PFSK-1 (cell line): ENCODE measurements at regions not wholly inside any gene's neighbourhood (a gene's known extent, or its start where the extent isn't known, plus 50 kb on each side); places are given as distances from the start of the nearest gene placed in this dataset.

Experiments
- FOXP2 ChIP-seq: optimal IDR thresholded peaks from 2 replicates; pipeline ENCODE3; 2011; ENCODE audit warnings: borderline replicate concordance, control low read depth, inconsistent platforms; ENCODE audit not compliant: insufficient read depth; ENCODE audit errors: extremely low read length, extremely low read depth
- POLR2AphosphoS5 ChIP-seq: IDR thresholded peaks from 2 replicates; pipeline ENCODE4 v1.6.1; 2012; ENCODE audit warnings: low read depth, mild to moderate bottlenecking, control low read depth, low read length, moderate library complexity
- SIN3A ChIP-seq: IDR thresholded peaks from 2 replicates; pipeline ENCODE4 v1.6.1; 2012; ENCODE audit warnings: mild to moderate bottlenecking, low read length, moderate library complexity, borderline replicate concordance; ENCODE audit not compliant: insufficient read depth
- TAF1 ChIP-seq: IDR thresholded peaks from 2 replicates; pipeline ENCODE4 v1.6.1; 2012; ENCODE audit warnings: low read length, control low read depth, borderline replicate concordance; ENCODE audit not compliant: insufficient read depth
- TF ChIP-seq, protein P1 (sequence below), 2 experiments: IDR thresholded peaks; 2 replicates each; pipeline versions ENCODE4 v1.6.1 to v1.8.0; 2011 to 2012; ENCODE audit warnings: low read depth in 2 of 2, low read length in 2 of 2, control low read depth in 1 of 2, inconsistent platforms in 1 of 2, mild to moderate bottlenecking in 1 of 2, moderate library complexity in 1 of 2; ENCODE audit not compliant: insufficient read depth in 1 of 2

DNA sequence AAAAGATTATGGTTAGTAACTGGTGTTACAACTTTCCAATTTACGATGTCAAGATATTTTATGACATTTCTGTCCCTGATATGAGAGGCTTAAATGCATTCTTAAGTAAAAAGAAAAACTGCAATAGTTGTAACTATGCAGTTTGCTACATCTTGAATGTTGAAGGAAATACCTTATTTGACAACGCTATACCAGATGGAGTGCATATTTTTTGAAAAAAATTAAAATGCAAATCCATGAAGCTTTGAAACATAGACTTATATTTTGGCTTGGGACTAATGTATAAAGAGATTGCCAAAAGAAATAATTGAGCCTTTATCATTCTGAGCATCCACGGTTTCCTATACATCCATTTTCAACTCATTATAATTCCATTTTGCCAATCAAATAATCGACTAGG is 579.4 kb downstream of the TAF11L14 start:
- TF ChIP-seq POLR2AphosphoS5 = no peak
- no peak for TF ChIP-seq TAF1
- TF ChIP-seq, protein P1, sequence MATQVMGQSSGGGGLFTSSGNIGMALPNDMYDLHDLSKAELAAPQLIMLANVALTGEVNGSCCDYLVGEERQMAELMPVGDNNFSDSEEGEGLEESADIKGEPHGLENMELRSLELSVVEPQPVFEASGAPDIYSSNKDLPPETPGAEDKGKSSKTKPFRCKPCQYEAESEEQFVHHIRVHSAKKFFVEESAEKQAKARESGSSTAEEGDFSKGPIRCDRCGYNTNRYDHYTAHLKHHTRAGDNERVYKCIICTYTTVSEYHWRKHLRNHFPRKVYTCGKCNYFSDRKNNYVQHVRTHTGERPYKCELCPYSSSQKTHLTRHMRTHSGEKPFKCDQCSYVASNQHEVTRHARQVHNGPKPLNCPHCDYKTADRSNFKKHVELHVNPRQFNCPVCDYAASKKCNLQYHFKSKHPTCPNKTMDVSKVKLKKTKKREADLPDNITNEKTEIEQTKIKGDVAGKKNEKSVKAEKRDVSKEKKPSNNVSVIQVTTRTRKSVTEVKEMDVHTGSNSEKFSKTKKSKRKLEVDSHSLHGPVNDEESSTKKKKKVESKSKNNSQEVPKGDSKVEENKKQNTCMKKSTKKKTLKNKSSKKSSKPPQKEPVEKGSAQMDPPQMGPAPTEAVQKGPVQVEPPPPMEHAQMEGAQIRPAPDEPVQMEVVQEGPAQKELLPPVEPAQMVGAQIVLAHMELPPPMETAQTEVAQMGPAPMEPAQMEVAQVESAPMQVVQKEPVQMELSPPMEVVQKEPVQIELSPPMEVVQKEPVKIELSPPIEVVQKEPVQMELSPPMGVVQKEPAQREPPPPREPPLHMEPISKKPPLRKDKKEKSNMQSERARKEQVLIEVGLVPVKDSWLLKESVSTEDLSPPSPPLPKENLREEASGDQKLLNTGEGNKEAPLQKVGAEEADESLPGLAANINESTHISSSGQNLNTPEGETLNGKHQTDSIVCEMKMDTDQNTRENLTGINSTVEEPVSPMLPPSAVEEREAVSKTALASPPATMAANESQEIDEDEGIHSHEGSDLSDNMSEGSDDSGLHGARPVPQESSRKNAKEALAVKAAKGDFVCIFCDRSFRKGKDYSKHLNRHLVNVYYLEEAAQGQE (IDR thresholded peaks at IDR 0.05; ENCODE audit: insufficient read depth in 1 of 2, low read depth in 2 of 2, low read length in 2 of 2) = no peak
- TF ChIP-seq FOXP2 = no peak
- TF ChIP-seq SIN3A = no peak
